ENCODE measurements at regions not wholly inside any gene's neighbourhood (a gene's known extent, or its start where the extent isn't known, plus 50 kb on each side); places are given as distances from the start of the nearest gene placed in this dataset.

GRCh38 chr18:10124557-10124956, 210.7 kb downstream of the VAPA start:
- no peak for TF ChIP-seq CTCF (IDR thresholded peaks at IDR 0.05; ENCODE audit: insufficient read depth, low read depth, low read length)
- no peak for TF ChIP-seq EZH2 (IDR thresholded peaks at IDR 0.05; ENCODE audit: insufficient read depth, low read length)

Measured in astrocyte (in vitro differentiated cells and primary cell).